NOMO-1 treated with dmso at 0.1 percent for 144 hours (cell line): ENCODE measurements at regions not wholly inside any gene's neighbourhood (a gene's known extent, or its start where the extent isn't known, plus 50 kb on each side); places are given as distances from the start of the nearest gene placed in this dataset.
"Not testable (repeated sequence)": the region's sequence is repeated elsewhere in the genome, so short reads cannot be mapped to it uniquely, and the experiment has no call there.

ENCODE experiments used
- DNase-seq: peaks from one replicate; lab custom pipeline; 2025; ENCODE audit not compliant: unreplicated experiment; lab: John Stamatoyannopoulos, UW

- not testable (repeated sequence) for DNase-seq
Measured at GRCh38 chr4:4134368-4134767, 92.4 kb downstream of the OTOP1 start.

GRCh38 chr4:4136621-4137020, 90.1 kb downstream of the OTOP1 start:
- not testable (repeated sequence) for DNase-seq
